SK-N-SH treated with all-trans-retinoic acid at 6 μM for 48 hours (cell line): ENCODE measurements at regions not wholly inside any gene's neighbourhood (a gene's known extent, or its start where the extent isn't known, plus 50 kb on each side); places are given as distances from the start of the nearest gene placed in this dataset.

Experiments used
- ATAC-seq: fragments of 200-7000 bp; cut with Tn5 transposase; 3 replicates; pipeline ENCODE4 v1.9.1; 2020; ENCODE audit warnings: mild to moderate bottlenecking, moderate library complexity
- ARNTL ChIP-seq: fragments of 450-650 bp; formaldehyde crosslinking; IDR thresholded peaks from 2 replicates; pipeline ENCODE4 v1.5.0; 2020; ENCODE audit warnings: low read depth, mild to moderate bottlenecking, moderate library complexity, borderline replicate concordance
- BACH2 ChIP-seq: fragments of 250-450 bp; sonication (Bioruptor Pico); IDR thresholded peaks from 2 replicates; pipeline ENCODE4 v1.9.0; 2021; ENCODE audit warnings: mild to moderate bottlenecking, borderline replicate concordance
- CSDC2 ChIP-seq: fragments of 250-450 bp; sonication (Bioruptor Pico); IDR thresholded peaks from 2 replicates; pipeline ENCODE4 v1.5.0; 2020; ENCODE audit warnings: mild to moderate bottlenecking, moderate library complexity
- ESRRG ChIP-seq: fragments of 250-450 bp; sonication (Bioruptor Pico); IDR thresholded peaks from 2 replicates; pipeline ENCODE4 v1.6.1; 2021; ENCODE audit warnings: mild to moderate bottlenecking
- GLIS3 ChIP-seq: fragments of 250-450 bp; sonication (Bioruptor Pico); IDR thresholded peaks from 2 replicates; pipeline ENCODE4 v1.5.0; 2020; ENCODE audit warnings: mild to moderate bottlenecking, moderate library complexity
- ISL1 ChIP-seq: fragments of 250-450 bp; sonication (Bioruptor Pico); IDR thresholded peaks from 2 replicates; pipeline ENCODE4 v2.1.2; 2022; ENCODE audit warnings: mild to moderate bottlenecking, moderate library complexity
- OSR1 ChIP-seq: fragments of 250-450 bp; sonication (Bioruptor Pico); IDR thresholded peaks from 2 replicates; pipeline ENCODE4 v1.8.0; 2022; ENCODE audit warnings: moderate library complexity, mild to moderate bottlenecking, inconsistent platforms
- RARB ChIP-seq: fragments of 250-450 bp; sonication (Bioruptor Pico); IDR thresholded peaks from 2 replicates; pipeline ENCODE4 v1.8.0; 2021; ENCODE audit warnings: mild to moderate bottlenecking, moderate library complexity
- SNAI2 ChIP-seq: fragments of 250-450 bp; sonication (Bioruptor Pico); IDR thresholded peaks from 2 replicates; pipeline ENCODE4 v1.5.0; 2020; ENCODE audit warnings: mild to moderate bottlenecking, moderate library complexity
- TCF4 ChIP-seq: fragments of 250-450 bp; sonication (Bioruptor Pico); IDR thresholded peaks from 2 replicates; pipeline ENCODE4 v1.8.0; 2021; ENCODE audit warnings: mild to moderate bottlenecking, moderate library complexity, borderline replicate concordance
- TOX ChIP-seq: fragments of 250-450 bp; sonication (Bioruptor Pico); IDR thresholded peaks from 2 replicates; pipeline ENCODE4 v1.8.0; 2021; ENCODE audit warnings: mild to moderate bottlenecking, moderate library complexity, borderline replicate concordance
- ZC3H10 ChIP-seq: fragments of 250-450 bp; sonication (Bioruptor Pico); IDR thresholded peaks from 2 replicates; pipeline ENCODE4 v1.5.1; 2021; ENCODE audit warnings: mild to moderate bottlenecking, moderate library complexity
- ZFP3 ChIP-seq: fragments of 250-450 bp; sonication (Bioruptor Pico); IDR thresholded peaks from 2 replicates; pipeline ENCODE4 v1.5.0; 2020; ENCODE audit warnings: mild to moderate bottlenecking, moderate library complexity
- ZFP30 ChIP-seq: fragments of 450-650 bp; formaldehyde crosslinking; IDR thresholded peaks from 2 replicates; pipeline ENCODE4 v1.5.0; 2022; ENCODE audit warnings: mild to moderate bottlenecking, moderate library complexity
- ZNF565 ChIP-seq: fragments of 450-650 bp; formaldehyde crosslinking; conservative IDR thresholded peaks from 2 replicates; pipeline ENCODE4 v1.5.0; 2020; ENCODE audit warnings: low read depth, mild to moderate bottlenecking, moderate library complexity
- ZNF8 ChIP-seq: fragments of 450-650 bp; formaldehyde crosslinking; IDR thresholded peaks from 2 replicates; pipeline ENCODE4 v1.5.0; 2020; ENCODE audit warnings: mild to moderate bottlenecking, moderate library complexity
- TF ChIP-seq, protein P1 (sequence below): fragments of 250-450 bp; sonication (Bioruptor Pico); IDR thresholded peaks from 2 replicates; pipeline ENCODE4 v1.5.0; 2020; ENCODE audit warnings: mild to moderate bottlenecking, moderate library complexity
- TF ChIP-seq, protein P2 (sequence below): fragments of 250-450 bp; sonication (Bioruptor Pico); IDR thresholded peaks from 2 replicates; pipeline ENCODE4 v1.5.1; 2021; ENCODE audit warnings: mild to moderate bottlenecking, moderate library complexity
- TF ChIP-seq, protein P3 (sequence below): fragments of 250-450 bp; sonication (Bioruptor Pico); IDR thresholded peaks from 2 replicates; pipeline ENCODE4 v1.5.1; 2020; ENCODE audit warnings: low read depth, mild to moderate bottlenecking, moderate library complexity
- TF ChIP-seq, protein P4 (sequence below): fragments of 250-450 bp; sonication (Bioruptor Pico); IDR thresholded peaks from 2 replicates; pipeline ENCODE4 v1.8.0; 2021; ENCODE audit warnings: low read depth, mild to moderate bottlenecking, moderate library complexity, borderline replicate concordance
- TF ChIP-seq, protein P5 (sequence below): fragments of 250-450 bp; sonication (Bioruptor Pico); IDR thresholded peaks from 2 replicates; pipeline ENCODE4 v1.8.0; 2020; ENCODE audit warnings: mild to moderate bottlenecking, moderate library complexity, borderline replicate concordance

DNA sequence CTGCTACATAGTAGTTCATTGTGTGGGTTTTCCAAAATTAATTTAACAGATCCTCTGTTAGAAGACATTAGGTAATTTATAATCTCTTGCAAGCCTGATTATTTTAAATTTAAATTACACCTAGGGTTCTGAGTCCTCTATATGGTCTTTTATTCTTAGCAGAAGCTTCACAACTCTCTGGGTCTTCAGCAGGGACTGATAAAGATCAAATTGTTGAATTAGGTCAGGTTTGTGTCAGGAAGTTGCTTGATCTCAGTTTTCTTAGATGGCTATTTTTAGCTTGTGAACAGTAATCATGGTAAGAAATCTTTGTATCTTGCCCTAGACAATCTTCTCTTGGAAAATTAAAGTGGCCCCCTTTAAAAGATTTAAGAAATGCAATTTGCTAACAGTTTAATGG, 183.1 kb upstream of the HDAC9 start:
- no peak for TF ChIP-seq SNAI2 (CRISPR knock-in tag)
- TF ChIP-seq BACH2, result no peak
- no peak for TF ChIP-seq TOX (CRISPR knock-in tag)
- no peak for TF ChIP-seq ISL1 (CRISPR knock-in tag)
- no peak for TF ChIP-seq ZNF565 (CRISPR knock-in tag)
- TF ChIP-seq, protein P1, sequence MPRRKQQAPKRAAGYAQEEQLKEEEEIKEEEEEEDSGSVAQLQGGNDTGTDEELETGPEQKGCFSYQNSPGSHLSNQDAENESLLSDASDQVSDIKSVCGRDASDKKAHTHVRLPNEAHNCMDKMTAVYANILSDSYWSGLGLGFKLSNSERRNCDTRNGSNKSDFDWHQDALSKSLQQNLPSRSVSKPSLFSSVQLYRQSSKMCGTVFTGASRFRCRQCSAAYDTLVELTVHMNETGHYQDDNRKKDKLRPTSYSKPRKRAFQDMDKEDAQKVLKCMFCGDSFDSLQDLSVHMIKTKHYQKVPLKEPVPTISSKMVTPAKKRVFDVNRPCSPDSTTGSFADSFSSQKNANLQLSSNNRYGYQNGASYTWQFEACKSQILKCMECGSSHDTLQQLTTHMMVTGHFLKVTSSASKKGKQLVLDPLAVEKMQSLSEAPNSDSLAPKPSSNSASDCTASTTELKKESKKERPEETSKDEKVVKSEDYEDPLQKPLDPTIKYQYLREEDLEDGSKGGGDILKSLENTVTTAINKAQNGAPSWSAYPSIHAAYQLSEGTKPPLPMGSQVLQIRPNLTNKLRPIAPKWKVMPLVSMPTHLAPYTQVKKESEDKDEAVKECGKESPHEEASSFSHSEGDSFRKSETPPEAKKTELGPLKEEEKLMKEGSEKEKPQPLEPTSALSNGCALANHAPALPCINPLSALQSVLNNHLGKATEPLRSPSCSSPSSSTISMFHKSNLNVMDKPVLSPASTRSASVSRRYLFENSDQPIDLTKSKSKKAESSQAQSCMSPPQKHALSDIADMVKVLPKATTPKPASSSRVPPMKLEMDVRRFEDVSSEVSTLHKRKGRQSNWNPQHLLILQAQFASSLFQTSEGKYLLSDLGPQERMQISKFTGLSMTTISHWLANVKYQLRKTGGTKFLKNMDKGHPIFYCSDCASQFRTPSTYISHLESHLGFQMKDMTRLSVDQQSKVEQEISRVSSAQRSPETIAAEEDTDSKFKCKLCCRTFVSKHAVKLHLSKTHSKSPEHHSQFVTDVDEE (CRISPR knock-in tag), result no peak
- no peak for TF ChIP-seq TCF4 (CRISPR knock-in tag)
- TF ChIP-seq RARB, result no peak
- TF ChIP-seq, protein P2, sequence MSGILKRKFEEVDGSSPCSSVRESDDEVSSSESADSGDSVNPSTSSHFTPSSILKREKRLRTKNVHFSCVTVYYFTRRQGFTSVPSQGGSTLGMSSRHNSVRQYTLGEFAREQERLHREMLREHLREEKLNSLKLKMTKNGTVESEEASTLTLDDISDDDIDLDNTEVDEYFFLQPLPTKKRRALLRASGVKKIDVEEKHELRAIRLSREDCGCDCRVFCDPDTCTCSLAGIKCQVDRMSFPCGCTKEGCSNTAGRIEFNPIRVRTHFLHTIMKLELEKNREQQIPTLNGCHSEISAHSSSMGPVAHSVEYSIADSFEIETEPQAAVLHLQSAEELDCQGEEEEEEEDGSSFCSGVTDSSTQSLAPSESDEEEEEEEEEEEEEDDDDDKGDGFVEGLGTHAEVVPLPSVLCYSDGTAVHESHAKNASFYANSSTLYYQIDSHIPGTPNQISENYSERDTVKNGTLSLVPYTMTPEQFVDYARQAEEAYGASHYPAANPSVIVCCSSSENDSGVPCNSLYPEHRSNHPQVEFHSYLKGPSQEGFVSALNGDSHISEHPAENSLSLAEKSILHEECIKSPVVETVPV (CRISPR knock-in tag), result no peak
- no peak for TF ChIP-seq GLIS3 (CRISPR knock-in tag)
- no peak for TF ChIP-seq ZFP3 (CRISPR knock-in tag)
- no peak for TF ChIP-seq ZFP30 (CRISPR knock-in tag)
- TF ChIP-seq, protein P3, sequence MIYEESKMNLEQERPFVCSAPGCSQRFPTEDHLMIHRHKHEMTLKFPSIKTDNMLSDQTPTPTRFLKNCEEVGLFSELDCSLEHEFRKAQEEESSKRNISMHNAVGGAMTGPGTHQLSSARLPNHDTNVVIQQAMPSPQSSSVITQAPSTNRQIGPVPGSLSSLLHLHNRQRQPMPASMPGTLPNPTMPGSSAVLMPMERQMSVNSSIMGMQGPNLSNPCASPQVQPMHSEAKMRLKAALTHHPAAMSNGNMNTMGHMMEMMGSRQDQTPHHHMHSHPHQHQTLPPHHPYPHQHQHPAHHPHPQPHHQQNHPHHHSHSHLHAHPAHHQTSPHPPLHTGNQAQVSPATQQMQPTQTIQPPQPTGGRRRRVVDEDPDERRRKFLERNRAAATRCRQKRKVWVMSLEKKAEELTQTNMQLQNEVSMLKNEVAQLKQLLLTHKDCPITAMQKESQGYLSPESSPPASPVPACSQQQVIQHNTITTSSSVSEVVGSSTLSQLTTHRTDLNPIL, result no peak
- no peak for TF ChIP-seq ZC3H10 (CRISPR knock-in tag)
- TF ChIP-seq, all 23 proteins: peak for 0
- no peak for ATAC-seq

DNA sequence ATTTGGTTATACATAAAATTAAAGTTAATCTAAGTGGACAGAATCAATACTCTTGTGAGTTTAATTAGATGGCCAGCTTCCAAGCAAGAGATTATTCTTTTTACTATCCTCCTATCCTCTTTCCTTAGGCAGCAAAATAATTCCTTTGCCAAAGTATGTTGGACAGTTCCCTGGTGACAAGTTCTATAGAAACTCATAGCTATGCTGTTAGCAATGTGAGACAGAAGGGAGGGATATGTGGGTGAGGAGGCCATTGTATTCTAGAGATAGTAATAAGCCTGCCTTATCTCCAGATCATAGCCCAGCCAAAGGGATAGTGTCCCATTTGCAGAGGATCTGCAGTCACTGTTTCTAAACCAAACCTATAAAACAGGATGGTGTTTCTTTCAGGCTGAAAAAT, 181.6 kb upstream of the HDAC9 start:
- ATAC-seq, result no peak
- TF ChIP-seq, protein P4, sequence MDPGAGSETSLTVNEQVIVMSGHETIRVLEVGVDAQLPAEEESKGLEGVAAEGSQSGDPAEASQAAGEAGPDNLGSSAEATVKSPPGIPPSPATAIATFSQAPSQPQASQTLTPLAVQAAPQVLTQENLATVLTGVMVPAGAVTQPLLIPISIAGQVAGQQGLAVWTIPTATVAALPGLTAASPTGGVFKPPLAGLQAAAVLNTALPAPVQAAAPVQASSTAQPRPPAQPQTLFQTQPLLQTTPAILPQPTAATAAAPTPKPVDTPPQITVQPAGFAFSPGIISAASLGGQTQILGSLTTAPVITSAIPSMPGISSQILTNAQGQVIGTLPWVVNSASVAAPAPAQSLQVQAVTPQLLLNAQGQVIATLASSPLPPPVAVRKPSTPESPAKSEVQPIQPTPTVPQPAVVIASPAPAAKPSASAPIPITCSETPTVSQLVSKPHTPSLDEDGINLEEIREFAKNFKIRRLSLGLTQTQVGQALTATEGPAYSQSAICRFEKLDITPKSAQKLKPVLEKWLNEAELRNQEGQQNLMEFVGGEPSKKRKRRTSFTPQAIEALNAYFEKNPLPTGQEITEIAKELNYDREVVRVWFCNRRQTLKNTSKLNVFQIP (CRISPR knock-in tag), result no peak
- TF ChIP-seq ZNF8 (CRISPR knock-in tag) (no peak), CSDC2 (CRISPR knock-in tag) (no peak), TCF4 (CRISPR knock-in tag) (no peak), TOX (CRISPR knock-in tag) (no peak), OSR1 (CRISPR knock-in tag) (no peak), ZFP30 (CRISPR knock-in tag) (no peak), RARB (no peak), ISL1 (CRISPR knock-in tag) (no peak), GLIS3 (CRISPR knock-in tag) (no peak), ZFP3 (CRISPR knock-in tag) (no peak), ARNTL (CRISPR knock-in tag) (no peak), ZNF565 (CRISPR knock-in tag) (no peak), ESRRG (CRISPR knock-in tag) (no peak), SNAI2 (CRISPR knock-in tag) (no peak)
- TF ChIP-seq, protein P2 (CRISPR knock-in tag), result no peak
- TF ChIP-seq, protein P5, sequence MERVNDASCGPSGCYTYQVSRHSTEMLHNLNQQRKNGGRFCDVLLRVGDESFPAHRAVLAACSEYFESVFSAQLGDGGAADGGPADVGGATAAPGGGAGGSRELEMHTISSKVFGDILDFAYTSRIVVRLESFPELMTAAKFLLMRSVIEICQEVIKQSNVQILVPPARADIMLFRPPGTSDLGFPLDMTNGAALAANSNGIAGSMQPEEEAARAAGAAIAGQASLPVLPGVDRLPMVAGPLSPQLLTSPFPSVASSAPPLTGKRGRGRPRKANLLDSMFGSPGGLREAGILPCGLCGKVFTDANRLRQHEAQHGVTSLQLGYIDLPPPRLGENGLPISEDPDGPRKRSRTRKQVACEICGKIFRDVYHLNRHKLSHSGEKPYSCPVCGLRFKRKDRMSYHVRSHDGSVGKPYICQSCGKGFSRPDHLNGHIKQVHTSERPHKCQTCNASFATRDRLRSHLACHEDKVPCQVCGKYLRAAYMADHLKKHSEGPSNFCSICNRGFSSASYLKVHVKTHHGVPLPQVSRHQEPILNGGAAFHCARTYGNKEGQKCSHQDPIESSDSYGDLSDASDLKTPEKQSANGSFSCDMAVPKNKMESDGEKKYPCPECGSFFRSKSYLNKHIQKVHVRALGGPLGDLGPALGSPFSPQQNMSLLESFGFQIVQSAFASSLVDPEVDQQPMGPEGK (CRISPR knock-in tag), result no peak
- TF ChIP-seq, protein P1 (CRISPR knock-in tag), result no peak
